Ascending aorta (tissue), 2 donors: ENCODE measurements at regions not wholly inside any gene's neighbourhood (a gene's known extent, or its start where the extent isn't known, plus 50 kb on each side); places are given as distances from the start of the nearest gene placed in this dataset.

Experiments
- DNase-seq, 2 donors: peaks; one replicate each; pipeline ENCODE4 v3.0.0-alpha.2; 2019; ENCODE audit warnings: low spot score in 2 of 2
- H3K27ac ChIP-seq, 2 donors: fragments of 200-600 bp; sonication (generic); one replicate each; pipeline ENCODE4 v1.5.1; 2016 to 2017; ENCODE audit warnings: mild to moderate bottlenecking in 1 of 2
- H3K27me3 ChIP-seq: fragments of 200-600 bp; sonication (generic); one replicate; pipeline ENCODE4 v1.5.1; 2017
- H3K36me3 ChIP-seq, 2 donors: fragments of 200-600 bp; sonication (generic); one replicate each; pipeline ENCODE4 v1.5.1; 2016
- H3K4me1 ChIP-seq, 2 donors: fragments of 200-600 bp; sonication (generic); one replicate each; pipeline ENCODE4 v1.5.1; 2016 to 2017; ENCODE audit warnings: mild to moderate bottlenecking in 1 of 2
- H3K4me3 ChIP-seq, 2 donors: fragments of 200-600 bp; sonication (generic); one replicate each; pipeline ENCODE4 v1.5.1; 2016 to 2017; ENCODE audit warnings: mild to moderate bottlenecking in 1 of 2
- H3K9me3 ChIP-seq, 2 donors: fragments of 200-600 bp; sonication (generic); one replicate each; pipeline ENCODE4 v1.5.1; 2016
- intact Hi-C: fragments of 100-400 bp; cut with DNase I; formaldehyde crosslinking; loops from one replicate; pipeline ENCODE4 v1.15.1; 2023
- TF ChIP-seq, protein P1 (sequence below), 3 experiments: fragments of 200-600 bp in 2 of 3; fragments of 450-650 bp in 1 of 3; sonication (generic) in 2 of 3; IDR thresholded peaks; one replicate each; pipeline ENCODE4 v1.5.1; 2016 to 2019; ENCODE audit warnings: antibody characterized with exemption in 3 of 3, mild to moderate bottlenecking in 1 of 3, moderate library complexity in 1 of 3

- H3K36me3 ChIP-seq, result no peaks in the 10 kb centered on the region
- no peaks in the 10 kb centered on the region for H3K27me3 ChIP-seq
- H3K9me3 ChIP-seq, result no peaks in the 10 kb centered on the region
- no peaks in the 10 kb centered on the region for H3K4me1 ChIP-seq
- H3K27ac ChIP-seq, result no peak overlapping the region
- intact Hi-C loops, result no loop called here
- TF ChIP-seq, protein P1, sequence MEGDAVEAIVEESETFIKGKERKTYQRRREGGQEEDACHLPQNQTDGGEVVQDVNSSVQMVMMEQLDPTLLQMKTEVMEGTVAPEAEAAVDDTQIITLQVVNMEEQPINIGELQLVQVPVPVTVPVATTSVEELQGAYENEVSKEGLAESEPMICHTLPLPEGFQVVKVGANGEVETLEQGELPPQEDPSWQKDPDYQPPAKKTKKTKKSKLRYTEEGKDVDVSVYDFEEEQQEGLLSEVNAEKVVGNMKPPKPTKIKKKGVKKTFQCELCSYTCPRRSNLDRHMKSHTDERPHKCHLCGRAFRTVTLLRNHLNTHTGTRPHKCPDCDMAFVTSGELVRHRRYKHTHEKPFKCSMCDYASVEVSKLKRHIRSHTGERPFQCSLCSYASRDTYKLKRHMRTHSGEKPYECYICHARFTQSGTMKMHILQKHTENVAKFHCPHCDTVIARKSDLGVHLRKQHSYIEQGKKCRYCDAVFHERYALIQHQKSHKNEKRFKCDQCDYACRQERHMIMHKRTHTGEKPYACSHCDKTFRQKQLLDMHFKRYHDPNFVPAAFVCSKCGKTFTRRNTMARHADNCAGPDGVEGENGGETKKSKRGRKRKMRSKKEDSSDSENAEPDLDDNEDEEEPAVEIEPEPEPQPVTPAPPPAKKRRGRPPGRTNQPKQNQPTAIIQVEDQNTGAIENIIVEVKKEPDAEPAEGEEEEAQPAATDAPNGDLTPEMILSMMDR (IDR thresholded peaks at IDR 0.05), result no peak
- DNase-seq, result no peak
- H3K4me3 ChIP-seq, result no peak overlapping the region
Observed at GRCh38 chr12:88266806-88267360, 124.8 kb downstream of the TMTC3 start.

DNA sequence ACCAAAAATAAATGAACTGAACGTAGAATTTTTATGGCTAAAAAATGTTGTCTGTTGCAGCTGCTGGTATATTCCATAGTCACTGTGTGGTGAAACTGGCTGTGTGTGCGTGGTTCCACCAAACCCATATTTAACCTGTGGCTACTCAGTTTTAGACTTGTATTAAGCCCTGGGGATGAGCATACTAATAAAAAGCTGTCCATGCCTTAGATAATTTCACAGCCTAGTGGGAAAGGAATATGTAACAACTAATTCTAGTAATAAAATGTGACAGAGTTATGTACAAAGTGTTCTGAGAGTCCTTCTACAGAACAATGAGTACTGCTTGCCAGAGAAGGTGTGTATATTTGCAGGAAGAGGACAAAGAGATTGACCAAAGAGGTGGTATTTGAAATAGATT is 125.5 kb downstream of the TMTC3 start:
- no peak overlapping the region for H3K27ac ChIP-seq
- intact Hi-C loops, result no loop called here
- TF ChIP-seq, protein P1 (IDR thresholded peaks at IDR 0.05), result no peak
- no peaks in the 10 kb centered on the region for H3K36me3 ChIP-seq
- H3K9me3 ChIP-seq, result no peaks in the 10 kb centered on the region
- no peaks in the 10 kb centered on the region for H3K4me1 ChIP-seq
- H3K27me3 ChIP-seq, result no peaks in the 10 kb centered on the region
- no peak for DNase-seq
- H3K4me3 ChIP-seq, result no peak overlapping the region

DNA sequence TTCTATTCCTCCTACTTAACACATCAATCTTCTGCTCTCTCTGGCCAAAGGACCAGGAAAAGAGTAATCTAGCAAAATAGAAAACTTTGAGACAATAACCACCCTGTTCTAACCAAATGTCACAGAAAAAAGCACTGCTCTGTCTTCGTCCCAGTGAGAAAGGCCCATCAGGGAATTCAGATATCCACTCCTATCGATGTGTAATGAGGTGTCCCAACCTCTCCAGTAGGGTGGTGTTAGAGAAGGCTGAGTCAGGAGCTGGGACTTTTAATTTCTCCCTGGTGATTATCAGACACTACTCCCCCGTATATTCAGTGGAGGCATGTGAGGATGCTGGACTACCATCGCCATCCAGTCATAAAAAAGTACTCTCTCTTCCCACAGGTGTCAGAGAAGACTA is 130.3 kb downstream of the TMTC3 start:
- Histone ChIP-seq H3K4me1 (no peaks in the 10 kb centered on the region), H3K27ac (no peak overlapping the region), H3K9me3 (no peaks in the 10 kb centered on the region), H3K4me3 (no peak overlapping the region), H3K27me3 (no peaks in the 10 kb centered on the region), H3K36me3 (no peaks in the 10 kb centered on the region)
- intact Hi-C loops, result no loop called here
- TF ChIP-seq, protein P1 (IDR thresholded peaks at IDR 0.05), result no peak
- no peak for DNase-seq

GRCh38 chr12:88273450-88273849 is 131.3 kb downstream of the TMTC3 start:
- Histone ChIP-seq H3K4me1 (no peaks in the 10 kb centered on the region), H3K27ac (no peak overlapping the region), H3K36me3 (no peaks in the 10 kb centered on the region), H3K27me3 (no peaks in the 10 kb centered on the region), H3K4me3 (no peak overlapping the region), H3K9me3 (no peaks in the 10 kb centered on the region)
- no peak for DNase-seq
- intact Hi-C loops, result no loop called here
- TF ChIP-seq, protein P1 (IDR thresholded peaks at IDR 0.05), result no peak

GRCh38 chr12:88273875-88274274 is 131.8 kb downstream of the TMTC3 start:
- TF ChIP-seq, protein P1 (IDR thresholded peaks at IDR 0.05), result no peak
- H3K9me3 ChIP-seq, result no peaks in the 10 kb centered on the region
- no peak overlapping the region for H3K4me3 ChIP-seq
- no peak for DNase-seq
- H3K36me3 ChIP-seq, result no peaks in the 10 kb centered on the region
- no peak overlapping the region for H3K27ac ChIP-seq
- H3K4me1 ChIP-seq, result no peaks in the 10 kb centered on the region
- intact Hi-C loops, result no loop called here
- no peaks in the 10 kb centered on the region for H3K27me3 ChIP-seq
